HCT116 (cell line): ENCODE measurements at regions not wholly inside any gene's neighbourhood (a gene's known extent, or its start where the extent isn't known, plus 50 kb on each side); places are given as distances from the start of the nearest gene placed in this dataset.

Experiments used
- ATAC-seq: fragments of 200-7000 bp; cut with Tn5 transposase; 2 replicates; pipeline ENCODE4 v1.9.1; 2020; ENCODE audit warnings: mild to moderate bottlenecking, moderate library complexity
- BruUV-seq: library from RNA; stranded (reverse); fragments of 400-500 nt; replicated peaks from 2 replicates; lab custom pipeline; 2021; lab: Mats Ljungman, UMichigan
- CTCF ChIA-PET: fragments of 300-600 bp; sonication (Branson Sonifier 250); formaldehyde crosslinking; loops from one replicate; lab custom pipeline; 2021; ENCODE audit warnings: antibody characterized with exemption; lab: Charles Lee
- POLR2A ChIA-PET: fragments of 300-600, 350-600 bp; sonication (Branson Sonifier 250); formaldehyde crosslinking; loops from one replicate; lab custom pipeline; 2021; ENCODE audit warnings: antibody characterized with exemption; lab: Charles Lee
- RAD21 ChIA-PET, 2 experiments: fragments of 300-600 bp; sonication (Branson Sonifier 250); formaldehyde crosslinking; loops; one replicate each; lab custom pipeline; 2023; ENCODE audit warnings: low total read pairs in 2 of 2; ENCODE audit not compliant: uncharacterized antibody in 2 of 2, unreplicated experiment in 2 of 2, low non-redundant PET in 1 of 2; lab: Charles Lee
- DNase-seq: peaks from one replicate; pipeline ENCODE4 v3.0.0-alpha.2; 2010; ENCODE audit warnings: low read depth, low spot score
- H2AFZ ChIP-seq: fragments of 200-600 bp; shearing (Covaris generic), sonication (generic); 2 replicates; pipeline ENCODE4 v1.6.1; 2017; ENCODE audit warnings: low read depth, mixed run types, mixed read lengths, antibody characterized with exemption, low read length; ENCODE audit not compliant: poor library complexity, severe bottlenecking
- H3K27ac ChIP-seq: 2 replicates; pipeline ENCODE4 v1.5.1; 2012; ENCODE audit warnings: low read depth, low read length
- H3K27me3 ChIP-seq: fragments of 200-600 bp; sonication (generic); 2 replicates; pipeline ENCODE4 v1.6.1; 2016; ENCODE audit warnings: mixed run types, low read length, mixed read lengths; ENCODE audit not compliant: insufficient read depth
- H3K36me3 ChIP-seq, 2 experiments: fragments of 200-500 bp in 1 of 2; fragments of 200-600 bp in 1 of 2; sonication (Bioruptor generic) in 1 of 2; sonication (generic) in 1 of 2; 2 replicates each; pipeline versions ENCODE4 v1.5.1 to v1.6.1; 2014 to 2016; ENCODE audit warnings: low read length in 2 of 2, inconsistent platforms in 1 of 2, mixed read lengths in 1 of 2, mixed run types in 1 of 2; ENCODE audit not compliant: insufficient read depth in 2 of 2, control insufficient read depth in 1 of 2
- H3K4me1 ChIP-seq, 2 experiments: fragments of 200-600 bp in 1 of 2; sonication (generic) in 1 of 2; 2 replicates each; pipeline versions ENCODE4 v1.5.1 to v1.6.1; 2012 to 2017; ENCODE audit warnings: low read length in 2 of 2, inconsistent platforms in 1 of 2, mild to moderate bottlenecking in 1 of 2, mixed read lengths in 1 of 2, mixed run types in 1 of 2, moderate library complexity in 1 of 2; ENCODE audit not compliant: insufficient read depth in 2 of 2, control insufficient read depth in 1 of 2
- H3K4me2 ChIP-seq: fragments of 200-600 bp; sonication (generic); 2 replicates; pipeline ENCODE4 v1.6.1; 2017; ENCODE audit warnings: mixed run types, low read length, mixed read lengths
- H3K4me3 ChIP-seq, 2 experiments: fragments of 200-600 bp in 1 of 2; sonication (generic) in 1 of 2; replicated peaks in 1 of 2; 2 replicates each; pipeline ENCODE4 v1.5.1; 2011 to 2016; ENCODE audit warnings: low read length in 2 of 2, control low read depth in 1 of 2, low read depth in 1 of 2, mild to moderate bottlenecking in 1 of 2, mixed read lengths in 1 of 2, mixed run types in 1 of 2
- H3K79me2 ChIP-seq: fragments of 200-600 bp; sonication (generic); 2 replicates; pipeline ENCODE4 v1.6.1; 2017; ENCODE audit warnings: mild to moderate bottlenecking, mixed run types, low read length, moderate library complexity, mixed read lengths; ENCODE audit not compliant: insufficient read depth
- H3K9ac ChIP-seq: fragments of 200-600 bp; sonication (generic); 2 replicates; pipeline ENCODE4 v1.6.1; 2016; ENCODE audit warnings: low read length, mixed read lengths
- H3K9me2 ChIP-seq: fragments of 200-600 bp; sonication (generic), shearing (Covaris generic); 2 replicates; pipeline ENCODE4 v1.6.1; 2017; ENCODE audit warnings: mixed run types, mild to moderate bottlenecking, moderate library complexity; ENCODE audit not compliant: insufficient read depth
- H3K9me3 ChIP-seq, 2 experiments: fragments of 200-500 bp in 1 of 2; fragments of 200-600 bp in 1 of 2; sonication (Bioruptor generic) in 1 of 2; sonication (generic) in 1 of 2; 2 replicates each; pipeline ENCODE4 v1.6.1; 2014 to 2017; ENCODE audit warnings: low read length in 2 of 2, mixed read lengths in 2 of 2, inconsistent platforms in 1 of 2, low read depth in 1 of 2, mild to moderate bottlenecking in 1 of 2, mixed run types in 1 of 2, moderate library complexity in 1 of 2; ENCODE audit not compliant: control insufficient read depth in 1 of 2, insufficient read depth in 1 of 2
- H4K20me1 ChIP-seq: fragments of 200-600 bp; sonication (generic), shearing (Covaris generic); 2 replicates; pipeline ENCODE4 v1.6.1; 2017; ENCODE audit warnings: mixed run types, mild to moderate bottlenecking, moderate library complexity; ENCODE audit not compliant: insufficient read depth
- ATF3 ChIP-seq: IDR thresholded peaks from 2 replicates; pipeline ENCODE4 v1.6.1; 2012
- CBX3 ChIP-seq: IDR thresholded peaks from 2 replicates; pipeline ENCODE4 v1.6.1; 2012; ENCODE audit warnings: low read depth
- CEBPB ChIP-seq: IDR thresholded peaks from 2 replicates; pipeline ENCODE4 v1.6.1; 2012; ENCODE audit warnings: low read depth
- CTCF ChIP-seq, 3 experiments: fragments of 200-600 bp in 1 of 3; sonication (generic) in 1 of 3; IDR thresholded peaks in 2 of 3; conservative IDR thresholded peaks in 1 of 3; 2 replicates each; pipeline ENCODE4 v1.5.1; 2012 to 2017; ENCODE audit warnings: low read depth in 2 of 3, low read length in 2 of 3, antibody characterized with exemption in 1 of 3, borderline replicate concordance in 1 of 3, control low read depth in 1 of 3, mild to moderate bottlenecking in 1 of 3, mixed read lengths in 1 of 3, mixed run types in 1 of 3, moderate library complexity in 1 of 3; ENCODE audit not compliant: insufficient read depth in 1 of 3
- FOSL1 ChIP-seq: IDR thresholded peaks from 2 replicates; pipeline ENCODE4 v1.6.1; 2012; ENCODE audit warnings: low read depth
- YY1 ChIP-seq: IDR thresholded peaks from 2 replicates; pipeline ENCODE4 v1.6.1; 2011; ENCODE audit warnings: low read length, low read depth, moderate library complexity, mild to moderate bottlenecking; ENCODE audit not compliant: insufficient replicate concordance; ENCODE audit errors: extremely low read depth
- ZFX ChIP-seq: fragments of 450-650 bp; IDR thresholded peaks from 2 replicates; pipeline ENCODE4 v1.6.1; 2017
- intact Hi-C: fragments of 100-400 bp; cut with micrococcal nuclease; formaldehyde crosslinking; loops from 2 replicates; pipeline ENCODE4 v1.10.0; 2022

GRCh38 chr6:6998194-6998569 is 109.6 kb upstream of the RREB1 start:
- H3K4me2 ChIP-seq, result no peak overlapping the region
- intact Hi-C loops, result no loop called here
- no peaks in the 10 kb centered on the region for H3K9me3 ChIP-seq
- H3K4me3 ChIP-seq, result no peak overlapping the region
- H3K27ac ChIP-seq, result no peak overlapping the region
- H3K9me2 ChIP-seq, result no peaks in the 10 kb centered on the region
- H2AFZ ChIP-seq, result no peak overlapping the region
- no peaks in the 10 kb centered on the region for H3K79me2 ChIP-seq
- BruUV-seq, result no TSS peak
- H4K20me1 ChIP-seq, result no peaks in the 10 kb centered on the region
- CTCF ChIA-PET, result no interaction called here
- H3K9ac ChIP-seq, result no peak overlapping the region
- RAD21 ChIA-PET, result no interaction called here
- ATAC-seq (no peak), DNase-seq (no peak)
- H3K36me3 ChIP-seq, result no peaks in the 10 kb centered on the region
- POLR2A ChIA-PET, result no interaction called here
- H3K4me1 ChIP-seq, result no peaks in the 10 kb centered on the region
- TF ChIP-seq FOSL1, result no peak
- TF ChIP-seq ATF3, result 0 out of 2 replicates have a peak, but pooled peaks have one; percentile 28
- peak; percentile 46; the same call in 1 of the 2 replicates for TF ChIP-seq CEBPB
- TF ChIP-seq, all 23 proteins: peak for 2
- H3K27me3 ChIP-seq, result no peaks in the 10 kb centered on the region

- Histone ChIP-seq H3K4me2 (no peak overlapping the region), H3K4me3 (no peak overlapping the region), H3K79me2 (no peaks in the 10 kb centered on the region), H2AFZ (peak overlapping the region; percentile 29), H3K9ac (no peak overlapping the region), H4K20me1 (no peaks in the 10 kb centered on the region), H3K9me3 (no peaks in the 10 kb centered on the region), H3K9me2 (no peaks in the 10 kb centered on the region), H3K36me3 (no peaks in the 10 kb centered on the region), H3K4me1 (no peaks in the 10 kb centered on the region), H3K27ac (no peak overlapping the region), H3K27me3 (no peaks in the 10 kb centered on the region)
- DNase-seq (no peak), ATAC-seq (peak; percentile 52)
- TF ChIP-seq YY1 (no peak), CBX3 (no peak), CTCF (IDR thresholded peaks at IDR 0.05 in 2 of 3, conservative IDR thresholded peaks at IDR 0.05 in 1 of 3; ENCODE audit: borderline replicate concordance in 1 of 3, insufficient read depth in 1 of 3, low read depth in 2 of 3, low read length in 2 of 3) (peak in 2 of 3 experiments; percentile 11 to 23; a peak in 2 of 6 replicates), ZFX (no peak)
- CTCF ChIA-PET, result no interaction called here
- POLR2A ChIA-PET, result interaction anchor here (0.8 to 1.0 kb wide), 2 partner anchors 9 to 10 kb away, joined by 3 read pairs; no protein-coding TSS in a partner anchor
- RAD21 ChIA-PET, result no interaction called here
- intact Hi-C loops, result no loop called here
- BruUV-seq, result no TSS peak
Measured at GRCh38 chr6:7000825-7001777, 106.7 kb upstream of the RREB1 start.
